ENCODE measurements at regions not wholly inside any gene's neighbourhood (a gene's known extent, or its start where the extent isn't known, plus 50 kb on each side); places are given as distances from the start of the nearest gene placed in this dataset.

DNA sequence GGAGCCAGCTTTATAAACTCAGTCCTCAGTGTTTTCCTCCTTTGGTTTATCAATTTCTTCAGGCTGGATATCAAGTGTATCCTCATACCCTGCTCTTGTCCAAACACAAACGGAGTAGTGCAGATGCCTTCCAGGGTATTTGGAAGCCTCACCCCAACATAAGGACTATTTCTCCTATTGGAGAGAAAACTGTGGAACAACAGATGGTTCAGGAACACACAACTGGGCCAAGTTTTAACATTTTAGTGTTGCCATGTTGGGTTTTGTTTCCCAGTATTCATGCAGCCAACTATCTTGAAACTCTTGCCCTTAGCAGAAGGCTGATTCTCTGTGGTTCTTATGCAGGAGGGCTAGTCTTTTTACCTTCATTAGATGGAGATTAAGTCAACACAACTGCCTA lies 398.1 kb downstream of the GABRB3 start:
- peak; percentile 16 for DNase-seq

DNA sequence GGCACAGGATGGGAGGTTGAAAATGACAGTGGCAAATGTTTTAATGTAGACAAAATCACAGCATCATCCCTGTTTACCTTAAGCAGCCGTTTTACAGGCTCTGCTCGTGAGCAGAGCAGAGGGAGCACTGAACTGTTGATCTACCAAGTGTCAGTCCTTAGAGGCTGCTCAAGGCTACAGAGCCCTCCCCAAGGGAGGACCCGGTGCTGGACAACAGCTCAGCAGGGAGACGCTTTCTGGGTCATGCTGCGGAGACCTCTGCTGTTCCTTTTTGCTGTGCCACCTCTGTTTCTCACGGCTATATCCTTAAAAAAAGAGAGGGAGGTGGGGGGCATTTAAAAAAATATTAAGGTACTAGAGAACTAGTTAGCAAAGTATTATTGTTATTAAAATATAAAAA lies 400.2 kb downstream of the GABRB3 start:
- no peak for DNase-seq

DNA sequence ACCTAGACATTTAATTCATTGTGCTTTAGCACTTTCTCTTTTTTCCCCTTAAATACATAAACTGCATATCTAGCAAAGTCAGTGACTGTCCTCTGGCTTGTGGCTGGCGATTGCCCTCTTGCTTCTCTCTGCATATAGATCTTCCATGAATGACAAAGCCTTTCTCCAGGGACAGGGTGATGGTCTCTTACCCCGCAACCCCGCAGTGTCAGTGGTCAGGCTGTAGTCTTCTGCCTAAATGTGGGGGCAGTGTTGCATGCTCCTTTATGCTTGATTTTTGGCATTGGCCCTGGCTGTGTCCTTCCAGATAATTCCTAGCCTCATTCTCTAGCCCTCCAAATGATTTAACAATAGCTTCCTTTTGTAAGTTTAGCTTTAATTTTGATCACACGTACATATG lies 407.8 kb downstream of the GABRB3 start:
- DNase-seq, result no peak

DNA sequence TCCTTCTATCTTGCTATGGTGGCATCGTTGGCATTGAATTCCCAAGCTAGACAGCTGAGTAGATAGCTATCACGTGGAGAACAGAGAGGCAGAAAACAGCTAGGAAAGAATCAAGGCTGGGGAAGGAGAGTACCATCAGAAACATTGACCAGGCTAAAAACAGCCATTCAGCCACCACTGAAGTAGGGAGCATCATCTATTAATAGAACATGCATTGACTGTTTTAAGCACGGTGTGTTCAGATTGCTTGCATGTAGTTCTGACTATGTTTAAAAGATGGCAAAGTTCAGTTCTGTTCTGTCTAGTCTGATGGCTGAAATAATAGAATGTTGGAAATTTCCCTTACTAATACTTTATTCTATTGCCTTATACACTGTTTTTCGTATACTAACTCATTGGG lies 413.0 kb downstream of the GABRB3 start:
- no peak for DNase-seq

DNA sequence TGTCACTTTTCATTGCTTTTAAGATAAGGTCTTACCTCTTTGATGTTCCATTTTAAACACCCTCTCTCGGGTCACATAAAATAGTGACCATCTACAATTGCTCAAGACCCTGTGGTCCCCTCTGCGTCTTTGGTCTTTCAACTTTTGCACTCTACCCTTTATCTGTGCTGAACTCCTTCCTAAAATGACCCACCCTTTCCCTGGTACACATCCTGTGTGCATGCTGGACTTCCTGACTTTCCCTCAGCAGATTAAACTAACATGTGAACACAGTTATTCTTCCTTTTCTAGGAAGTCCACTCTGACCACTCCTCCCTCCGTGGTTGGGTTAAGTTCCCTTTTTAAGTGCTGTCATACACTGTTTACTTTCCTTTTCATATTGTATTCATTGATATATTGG lies 414.2 kb downstream of the GABRB3 start:
- DNase-seq, result no peak

DNA sequence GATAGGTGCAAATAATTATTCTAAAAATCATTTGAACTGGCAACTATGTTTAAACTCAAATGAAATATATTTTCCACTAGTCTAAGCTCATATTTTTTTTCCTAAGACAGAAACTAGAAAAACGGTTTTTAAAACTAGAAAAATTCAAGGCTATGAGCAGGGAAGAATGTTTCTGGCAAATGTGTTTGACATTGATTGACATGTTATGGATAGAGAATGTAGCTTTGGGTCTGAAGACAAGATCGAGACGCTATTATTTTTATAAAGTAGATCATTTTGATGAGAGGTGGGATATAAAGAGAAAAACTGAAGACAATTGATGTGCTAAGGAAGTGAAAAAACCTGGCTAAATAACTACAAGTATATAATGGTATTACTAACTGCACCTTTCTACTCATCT lies 415.2 kb downstream of the GABRB3 start:
- DNase-seq, result no peak

DNA sequence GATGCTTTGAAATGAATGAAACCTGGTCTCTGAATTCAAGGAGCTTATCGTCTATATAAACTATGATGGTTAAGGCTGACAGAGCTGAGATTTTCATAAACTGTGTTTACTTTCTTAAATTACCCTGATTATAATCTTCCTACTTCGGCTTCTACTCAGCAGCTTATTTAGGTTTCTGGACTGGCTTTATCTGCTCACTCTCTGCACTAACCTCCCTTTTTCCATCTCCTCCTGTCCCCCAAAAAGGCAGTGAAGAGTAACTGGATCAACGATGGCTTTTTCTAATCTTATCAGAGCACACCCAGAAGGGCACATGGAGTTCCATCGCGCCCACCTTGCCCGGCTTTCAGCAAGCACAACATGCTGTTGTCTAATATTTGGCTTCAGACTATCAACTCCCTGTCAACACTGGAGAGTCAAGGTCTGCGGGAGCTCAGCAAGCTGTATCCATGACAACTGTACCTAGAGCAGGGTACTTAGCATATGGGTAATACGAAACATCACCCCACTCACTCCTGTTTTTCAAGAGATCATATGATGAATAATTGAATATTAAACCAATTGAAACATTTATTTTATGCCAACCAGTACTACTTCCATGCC lies 417.3 kb downstream of the GABRB3 start:
- peak; percentile 87 for DNase-seq

DNA sequence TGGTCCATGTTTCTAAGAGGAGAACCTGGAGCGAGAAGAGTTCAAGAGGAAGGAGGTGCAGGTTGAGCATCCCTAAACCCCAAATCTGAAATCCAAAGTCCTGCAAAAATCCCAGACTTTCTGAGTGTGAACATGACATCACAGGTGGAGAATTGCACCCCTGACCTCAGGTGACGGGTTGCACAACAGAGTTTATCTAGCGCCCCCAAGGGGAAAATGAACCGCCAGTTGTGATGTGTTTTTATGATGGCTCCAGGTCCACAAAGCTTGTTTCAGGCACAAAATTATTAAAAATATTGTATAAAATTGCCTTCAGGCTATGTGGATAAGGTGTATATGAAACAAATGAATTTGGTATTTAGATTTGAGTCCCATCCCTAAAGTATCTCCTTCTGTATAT lies 420.0 kb downstream of the GABRB3 start:
- DNase-seq, result no peak

DNA sequence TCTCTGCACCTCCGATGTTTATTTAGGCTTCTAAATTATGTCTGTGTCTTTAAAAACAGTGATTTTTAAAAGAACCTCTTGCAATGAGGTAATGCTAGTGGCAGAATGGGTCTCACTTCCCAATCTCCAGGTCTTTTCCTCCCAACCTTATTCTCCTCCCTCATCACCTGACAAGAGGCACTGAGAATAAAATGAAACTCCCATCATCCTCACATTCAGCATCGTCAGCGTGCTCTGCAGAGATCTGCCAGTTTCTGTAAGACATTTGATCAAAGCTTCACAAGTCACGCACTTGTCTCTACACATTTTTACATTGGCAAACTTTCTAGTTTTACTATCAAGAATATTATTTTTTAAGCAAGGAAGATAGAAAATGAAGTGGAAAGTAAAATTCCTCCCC lies 420.5 kb downstream of the GABRB3 start:
- no peak for DNase-seq

DNA sequence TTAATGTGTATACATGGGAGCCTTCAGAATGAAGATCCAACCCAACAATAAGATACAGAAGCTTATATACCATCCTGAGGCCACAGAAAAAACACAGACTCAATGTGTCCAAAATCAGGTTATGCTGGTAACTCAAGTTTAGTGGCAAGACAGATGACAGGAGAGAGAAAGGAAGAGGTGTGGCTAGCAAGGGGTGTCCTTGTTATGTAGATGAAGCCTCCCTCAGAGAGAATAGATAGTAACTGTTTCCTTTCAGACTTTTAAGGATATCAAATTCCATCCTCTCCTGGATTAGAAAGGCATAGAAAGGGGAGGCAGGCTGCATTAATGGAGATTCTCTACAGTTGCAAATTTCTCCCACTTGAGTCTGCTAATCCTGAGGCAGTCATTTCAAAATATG lies 447.4 kb downstream of the GABRB3 start:
- peak; percentile 12 for DNase-seq

DNA sequence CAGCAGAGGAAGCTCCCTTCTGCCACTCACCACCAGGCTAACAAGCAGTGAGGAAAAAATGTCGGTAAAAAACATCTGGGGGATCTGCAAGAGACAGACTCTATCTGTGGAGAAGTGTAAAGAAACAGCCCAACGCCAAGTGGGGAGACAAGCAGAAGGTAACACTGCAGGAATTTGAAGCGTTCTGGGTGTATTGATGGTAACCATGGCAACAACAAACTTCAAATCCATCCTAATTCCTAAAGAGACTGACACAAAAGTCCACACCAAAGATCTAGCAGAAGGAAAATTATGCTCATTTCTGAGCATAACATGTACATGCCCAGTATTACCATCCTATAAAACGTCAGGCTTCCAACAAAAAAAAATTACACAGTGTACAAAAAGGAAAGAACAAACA lies 449.3 kb downstream of the GABRB3 start:
- DNase-seq, result no peak

DNA sequence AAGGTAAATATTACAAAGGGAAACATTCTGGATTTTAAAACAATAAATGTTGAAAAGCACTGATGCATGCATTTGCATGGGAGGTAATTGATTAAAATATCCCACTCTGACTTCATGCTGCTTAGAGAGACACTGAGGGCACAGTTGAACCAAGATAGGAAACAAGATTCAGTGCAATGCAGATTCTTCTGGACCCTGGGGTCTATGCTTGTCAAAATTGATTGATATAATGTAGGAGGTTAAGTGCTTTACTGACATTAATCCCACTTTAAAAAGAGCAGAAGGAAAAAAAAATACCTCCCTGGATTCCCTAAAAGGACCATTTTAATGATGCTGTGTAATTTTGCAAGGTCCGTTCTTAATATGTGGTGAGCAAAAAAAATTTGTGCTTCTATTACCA lies 454.2 kb downstream of the GABRB3 start:
- no peak for DNase-seq

DNA sequence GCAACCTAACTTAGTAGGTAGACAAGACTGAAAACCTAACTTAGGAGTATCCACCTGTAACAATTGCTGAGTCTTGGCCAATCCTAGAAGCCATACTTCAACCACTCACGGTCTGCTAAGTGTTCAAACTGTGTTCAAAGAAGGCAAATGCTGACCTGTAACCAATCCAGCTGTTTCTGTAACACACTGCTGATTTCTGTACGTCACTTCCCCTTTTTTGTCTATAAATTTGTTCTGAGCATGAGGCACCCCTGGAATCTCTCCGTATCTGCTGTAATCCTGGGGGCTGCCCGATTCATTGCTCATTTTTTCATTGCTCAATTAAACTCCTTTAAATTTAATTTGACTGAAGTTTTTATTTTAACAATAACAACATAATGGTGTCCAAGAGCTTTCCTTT lies 451.4 kb upstream of the ATP10A start:
- no peak for DNase-seq

DNA sequence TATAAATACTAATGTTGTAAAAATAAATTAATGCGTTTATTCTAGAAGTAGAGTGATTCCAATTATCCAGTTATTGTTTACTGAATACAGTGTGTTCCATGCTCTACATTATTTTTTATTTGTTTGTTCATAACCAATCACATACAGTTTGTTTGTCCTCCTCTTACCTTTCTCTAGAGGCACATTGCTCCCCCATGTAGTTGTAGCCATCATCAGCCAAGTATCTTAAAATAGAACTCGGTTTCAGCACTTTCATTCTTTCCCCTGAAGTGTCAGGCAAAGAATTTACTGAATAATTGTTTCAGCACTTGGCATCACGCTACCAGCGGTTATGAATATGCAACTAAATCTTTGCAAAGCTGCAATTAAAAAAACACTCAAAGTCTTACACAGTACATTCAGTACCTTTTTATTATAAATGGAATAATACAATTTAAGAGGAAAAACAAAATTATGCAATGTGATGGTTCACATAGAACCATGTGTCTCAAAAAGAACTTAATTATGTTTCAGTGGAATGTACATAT lies 448.6 kb upstream of the ATP10A start:
- DNase-seq, result no peak

DNA sequence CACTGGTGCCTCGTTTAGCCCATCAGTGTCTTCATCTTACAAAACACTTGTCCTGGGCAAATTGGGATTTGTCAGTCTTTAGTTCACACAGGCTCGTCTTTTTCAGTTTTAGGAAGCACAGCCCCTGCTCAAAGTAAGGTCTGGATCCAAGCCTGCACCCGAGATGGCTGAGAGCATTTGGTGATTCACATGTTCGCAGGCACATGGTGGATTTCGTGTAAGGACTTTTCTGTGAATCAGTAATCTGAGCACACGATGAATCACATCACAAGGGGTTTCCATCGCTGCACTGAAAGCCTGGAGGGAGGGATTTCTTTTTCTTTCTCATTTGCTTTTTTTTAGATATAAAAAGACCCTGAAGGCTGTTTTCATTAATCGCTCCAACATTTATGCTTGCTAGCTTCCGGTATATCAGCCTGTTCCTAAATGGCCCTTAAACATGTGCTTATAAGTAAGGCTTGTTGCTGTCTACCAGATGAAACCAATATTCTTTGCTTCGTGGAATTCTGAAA lies 435.6 kb upstream of the ATP10A start:
- DNase-seq, result no peak

DNA sequence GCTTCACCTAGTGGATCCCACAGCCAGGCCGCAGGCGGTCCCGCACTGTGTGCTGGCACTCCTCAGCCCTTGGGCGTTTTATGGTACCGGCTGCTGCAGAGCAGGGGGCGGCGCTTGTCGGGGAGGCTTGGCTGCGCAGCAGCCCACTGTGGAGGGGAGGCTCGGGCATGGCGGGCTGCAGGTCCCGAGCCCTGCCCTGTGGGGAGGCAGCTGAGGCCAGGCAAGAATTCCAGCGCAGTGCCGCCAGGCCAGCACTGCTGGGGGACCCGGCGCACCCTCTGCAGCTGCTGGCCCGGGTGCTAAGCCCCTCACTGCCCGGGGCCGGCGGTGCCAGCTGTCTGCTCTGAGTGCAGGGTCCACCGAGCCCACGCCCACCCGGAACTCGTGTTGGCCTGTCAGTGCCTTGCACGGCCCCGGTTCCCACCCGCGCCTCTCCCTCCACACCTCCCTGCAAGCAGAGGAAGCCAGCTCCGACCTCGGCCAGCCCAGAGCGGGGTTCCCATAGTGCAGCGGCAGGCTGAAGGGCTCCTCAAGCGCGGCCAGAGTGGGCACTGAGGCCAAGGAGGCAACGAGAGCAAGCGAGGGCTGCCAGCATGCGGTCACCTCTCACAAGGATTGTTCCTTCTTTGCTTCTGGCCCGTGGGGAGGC lies 435.0 kb upstream of the ATP10A start:
- DNase-seq, result no peak

DNA sequence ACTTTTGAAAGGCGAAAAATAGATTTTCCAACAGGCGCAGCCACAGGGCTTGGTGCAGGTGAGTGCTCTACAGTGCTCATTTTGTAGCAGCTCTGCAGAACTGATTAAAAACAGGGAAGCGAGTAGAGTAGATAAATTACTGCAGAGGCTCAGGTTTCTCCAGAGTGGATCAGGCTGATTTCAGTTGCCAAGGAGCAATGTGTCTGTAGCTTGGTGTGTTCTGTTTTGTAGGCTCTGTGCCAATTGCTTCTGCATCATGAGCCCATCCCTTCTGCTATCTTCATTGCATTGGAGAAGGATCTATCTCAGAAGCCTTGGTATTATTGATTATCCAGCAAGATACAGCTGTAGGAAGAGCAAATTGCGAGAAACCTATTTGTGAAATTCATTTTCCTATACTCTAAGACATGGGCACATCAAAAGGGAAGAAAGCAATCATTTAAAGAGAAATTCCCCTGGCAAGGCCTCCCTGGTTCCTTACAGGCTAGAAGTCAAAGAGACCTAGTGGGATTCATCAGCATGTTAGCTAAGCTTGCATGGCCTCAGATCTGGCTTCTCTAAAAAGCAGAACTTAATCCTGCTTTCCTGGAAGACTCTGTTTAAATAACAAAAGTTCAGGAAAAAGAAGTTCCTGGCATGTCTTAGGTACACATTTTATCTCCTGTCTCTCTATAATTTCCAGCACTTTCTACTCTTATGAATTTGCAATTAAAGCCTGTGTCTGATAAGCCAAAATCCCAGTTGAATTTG lies 432.4 kb upstream of the ATP10A start:
- DNase-seq, result peak; percentile 95

DNA sequence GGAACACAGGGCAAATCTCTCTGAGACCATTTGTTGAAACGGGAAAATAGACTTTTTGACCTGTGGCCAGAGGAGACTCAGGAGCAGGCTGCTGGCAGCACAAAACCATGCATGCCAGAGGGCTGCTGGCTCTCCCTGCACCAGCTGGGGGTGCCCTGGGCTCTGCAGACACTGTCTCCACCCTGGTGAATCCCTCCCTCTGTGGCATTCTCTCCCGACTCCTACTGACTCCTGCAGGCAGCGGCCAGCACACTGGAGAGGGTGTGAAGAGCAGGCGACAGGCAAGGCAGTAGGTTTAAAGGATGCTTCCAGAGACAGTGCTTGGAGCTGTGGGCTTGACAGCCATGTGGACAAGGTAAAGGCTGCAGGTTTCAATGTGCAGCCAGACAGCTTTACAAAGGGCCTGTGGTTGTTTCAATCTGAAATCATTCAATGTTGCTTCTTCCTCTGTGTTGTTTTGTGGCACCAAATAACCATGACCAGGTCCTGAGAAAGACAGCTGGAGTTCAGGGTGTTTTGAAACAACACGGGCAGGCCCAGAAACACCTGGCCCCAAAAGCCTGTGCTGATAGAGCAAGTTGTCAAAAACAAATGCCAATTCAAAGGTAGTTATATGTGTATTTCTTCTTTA lies 431.0 kb upstream of the ATP10A start:
- DNase-seq, result peak; percentile 54

DNA sequence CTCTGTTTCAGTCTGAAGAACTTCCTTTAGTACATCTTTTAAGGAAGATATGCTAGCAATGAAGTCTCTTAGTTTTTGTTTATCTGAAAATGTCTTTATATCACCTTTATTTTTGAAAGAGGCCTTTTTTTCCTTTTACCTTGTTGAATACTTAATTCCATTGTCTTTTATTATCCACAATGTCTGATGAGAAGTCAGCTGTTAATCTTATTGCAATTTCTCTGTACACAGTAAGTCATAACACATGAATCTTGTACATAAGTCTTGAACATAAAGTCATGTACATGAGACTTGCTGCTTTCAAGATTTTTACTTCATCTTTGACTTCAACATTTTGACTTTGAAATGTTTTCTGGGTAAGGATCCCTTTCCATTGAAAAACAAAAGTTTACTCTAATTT lies 424.3 kb upstream of the ATP10A start:
- DNase-seq, result no peak

DNA sequence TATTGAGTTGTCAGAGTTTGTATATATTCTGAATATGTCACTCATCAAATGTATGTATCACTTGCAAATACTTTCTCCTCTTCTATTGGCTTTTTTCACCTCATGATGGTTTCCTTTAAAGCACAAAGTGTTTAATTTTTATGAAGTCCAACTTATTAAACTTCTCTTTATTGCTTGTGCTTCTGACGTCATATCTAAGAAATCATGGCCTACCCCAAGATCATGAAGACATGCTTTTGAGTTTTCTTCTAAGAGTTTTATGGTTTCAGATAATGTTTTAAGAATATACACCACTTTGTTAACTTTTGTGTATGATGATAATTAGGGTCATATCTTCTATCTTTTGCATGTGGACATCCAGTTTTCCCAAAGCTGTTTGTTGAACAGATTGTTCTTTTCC lies 417.2 kb upstream of the ATP10A start:
- no peak for DNase-seq

DNA sequence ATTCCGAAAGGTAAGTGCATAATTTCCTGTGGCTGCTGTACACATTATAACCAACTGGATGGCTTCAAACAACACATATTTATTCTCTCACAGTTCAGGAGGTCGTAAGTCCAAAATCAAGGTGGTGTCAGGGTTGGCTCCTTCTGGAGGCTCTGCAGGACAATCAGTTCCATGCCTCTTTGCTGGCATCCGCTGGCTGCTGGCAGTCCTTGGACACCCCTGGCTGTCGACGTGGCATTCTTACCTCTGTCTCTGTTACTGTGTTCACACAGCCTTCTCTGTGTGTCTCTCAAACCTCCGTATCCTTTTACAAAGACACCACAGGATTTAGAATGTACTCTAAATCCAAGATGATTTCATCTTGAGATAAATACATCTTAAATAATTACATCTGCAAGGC lies 398.8 kb upstream of the ATP10A start:
- no peak for DNase-seq

DNA sequence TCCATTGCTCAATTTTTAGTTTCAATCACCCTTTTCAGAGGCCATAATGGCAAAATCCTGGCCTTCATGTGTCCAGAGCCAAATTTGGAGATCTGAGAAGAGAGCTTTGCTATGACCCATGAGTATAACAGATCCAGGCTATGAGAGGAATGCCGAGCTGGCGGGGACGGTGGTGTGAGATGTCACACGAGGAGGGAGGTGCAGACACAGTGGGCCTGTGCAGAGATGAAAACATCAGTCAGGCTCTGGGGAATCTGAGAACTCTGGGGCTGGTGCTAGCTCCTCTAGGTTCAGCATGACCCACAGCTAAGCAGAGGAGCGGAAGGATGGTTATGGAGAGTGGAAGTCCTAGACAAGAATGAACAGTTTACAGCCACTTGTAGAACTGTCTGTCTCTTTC lies 398.3 kb upstream of the ATP10A start:
- DNase-seq, result no peak

DNA sequence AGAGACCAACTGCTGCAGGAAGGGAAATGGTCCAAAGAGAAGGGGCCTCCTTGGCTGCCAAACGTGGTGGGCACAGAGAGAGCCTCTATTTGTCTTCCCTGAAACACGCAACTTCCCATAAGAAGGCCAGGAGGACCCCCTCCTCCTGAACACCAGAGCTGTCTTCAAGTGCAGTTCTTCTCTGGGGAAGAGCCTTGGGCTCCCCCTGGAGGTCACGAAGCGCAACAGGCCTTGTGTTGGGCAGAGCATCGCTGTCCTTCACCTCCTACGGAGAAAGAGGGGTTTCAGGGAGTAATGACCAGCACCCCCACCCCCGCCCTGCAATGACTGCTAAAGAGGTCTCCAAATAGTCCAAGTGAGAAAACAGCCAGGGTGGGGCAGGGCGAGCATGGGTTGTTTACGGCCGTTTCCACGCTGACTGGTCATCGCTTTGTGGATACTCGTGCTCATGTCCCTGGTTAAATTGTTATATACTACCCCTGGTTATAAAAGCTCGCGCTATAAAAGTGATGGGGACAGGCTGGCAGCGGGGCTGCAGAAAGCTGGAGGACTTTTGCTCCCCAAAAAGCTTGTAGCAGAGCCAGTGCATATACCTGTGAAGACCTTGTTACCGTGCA lies 397.5 kb upstream of the ATP10A start:
- peak; percentile 23 for DNase-seq

All from NCI-H2171 treated with DMSO at 0.1 percent for 48 hours (cell line).